Testis (tissue), 2 donors: ENCODE measurements at regions not wholly inside any gene's neighbourhood (a gene's known extent, or its start where the extent isn't known, plus 50 kb on each side); places are given as distances from the start of the nearest gene placed in this dataset.

Experiments
- POLR2A ChIP-seq: fragments of 450-650 bp; IDR thresholded peaks from one replicate; pipeline ENCODE4 v1.6.1; 2017; ENCODE audit warnings: antibody characterized with exemption, mild to moderate bottlenecking, moderate library complexity
- TF ChIP-seq, protein P1 (sequence below), 3 experiments: fragments of 450-650 bp in 2 of 3; fragments of 200-600 bp in 1 of 3; sonication (generic) in 1 of 3; IDR thresholded peaks; one replicate each; pipeline ENCODE4 v1.5.1; 2016 to 2019; ENCODE audit warnings: antibody characterized with exemption in 3 of 3, mild to moderate bottlenecking in 2 of 3, moderate library complexity in 1 of 3

DNA sequence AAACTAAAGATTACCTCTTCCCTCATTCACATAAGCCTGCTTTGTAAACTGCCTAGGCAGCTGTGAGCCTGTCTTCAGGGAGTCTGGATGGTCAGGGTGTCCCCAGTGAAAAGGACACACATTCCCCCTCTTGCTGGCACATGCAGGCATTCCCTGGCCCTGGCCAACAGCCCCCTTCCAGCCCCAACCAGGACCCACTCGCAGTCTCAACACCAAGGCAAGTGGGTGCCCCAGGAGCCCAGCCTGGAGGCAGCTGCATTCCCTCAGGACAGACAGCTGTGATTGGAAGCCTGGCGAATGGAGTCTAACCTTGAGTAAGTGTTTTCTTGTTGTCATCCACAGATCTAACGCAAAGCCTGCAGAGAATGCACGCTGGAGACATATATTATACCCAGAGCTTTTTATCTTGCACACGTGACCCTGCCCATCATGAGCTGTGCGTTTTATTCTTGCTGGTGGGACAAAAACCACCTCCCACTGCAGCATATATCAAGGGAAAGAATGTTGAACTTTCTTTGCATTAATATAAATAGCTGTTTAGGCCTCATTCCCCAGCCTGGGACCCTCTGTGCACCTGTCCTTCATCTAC is 95.0 kb upstream of the LHX1 start:
- TF ChIP-seq, protein P1, sequence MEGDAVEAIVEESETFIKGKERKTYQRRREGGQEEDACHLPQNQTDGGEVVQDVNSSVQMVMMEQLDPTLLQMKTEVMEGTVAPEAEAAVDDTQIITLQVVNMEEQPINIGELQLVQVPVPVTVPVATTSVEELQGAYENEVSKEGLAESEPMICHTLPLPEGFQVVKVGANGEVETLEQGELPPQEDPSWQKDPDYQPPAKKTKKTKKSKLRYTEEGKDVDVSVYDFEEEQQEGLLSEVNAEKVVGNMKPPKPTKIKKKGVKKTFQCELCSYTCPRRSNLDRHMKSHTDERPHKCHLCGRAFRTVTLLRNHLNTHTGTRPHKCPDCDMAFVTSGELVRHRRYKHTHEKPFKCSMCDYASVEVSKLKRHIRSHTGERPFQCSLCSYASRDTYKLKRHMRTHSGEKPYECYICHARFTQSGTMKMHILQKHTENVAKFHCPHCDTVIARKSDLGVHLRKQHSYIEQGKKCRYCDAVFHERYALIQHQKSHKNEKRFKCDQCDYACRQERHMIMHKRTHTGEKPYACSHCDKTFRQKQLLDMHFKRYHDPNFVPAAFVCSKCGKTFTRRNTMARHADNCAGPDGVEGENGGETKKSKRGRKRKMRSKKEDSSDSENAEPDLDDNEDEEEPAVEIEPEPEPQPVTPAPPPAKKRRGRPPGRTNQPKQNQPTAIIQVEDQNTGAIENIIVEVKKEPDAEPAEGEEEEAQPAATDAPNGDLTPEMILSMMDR (IDR thresholded peaks at IDR 0.05): no peak
- TF ChIP-seq POLR2A: no peak
